Muscle of leg (tissue), 3 donors: ENCODE measurements at regions not wholly inside any gene's neighbourhood (a gene's known extent, or its start where the extent isn't known, plus 50 kb on each side); places are given as distances from the start of the nearest gene placed in this dataset.
A peak's percentile ranks its signal among the peaks of the same experiment; 100 is the strongest.

Source experiments
- DNase-seq: peaks from one replicate; pipeline ENCODE4 v3.0.0; 2013
- H3K27ac ChIP-seq: one replicate; pipeline ENCODE4 v1.5.1; 2013; ENCODE audit warnings: mild to moderate bottlenecking, low read length, control low read depth
- H3K27me3 ChIP-seq: one replicate; pipeline ENCODE4 v1.6.1; 2013; ENCODE audit warnings: low read length; ENCODE audit not compliant: control insufficient read depth, insufficient read depth
- H3K36me3 ChIP-seq: one replicate; pipeline ENCODE4 v1.6.1; 2013; ENCODE audit warnings: low read length; ENCODE audit not compliant: control insufficient read depth, insufficient read depth
- H3K4me1 ChIP-seq: one replicate; pipeline ENCODE4 v1.6.1; 2013; ENCODE audit warnings: low read length; ENCODE audit not compliant: control insufficient read depth, insufficient read depth
- H3K4me3 ChIP-seq: one replicate; pipeline ENCODE4 v1.5.1; 2013; ENCODE audit warnings: low read length, control low read depth
- H3K9me3 ChIP-seq: replicated peaks from 2 replicates; pipeline ENCODE4 v1.6.1; 2013; ENCODE audit warnings: low read depth, low read length; ENCODE audit not compliant: control insufficient read depth
- WGBS: methylation state at CpG from one replicate; pipeline ENCODE4 v1.1.5; 2013; ENCODE audit warnings: missing lambda C conversion rate; ENCODE audit not compliant: insufficient coverage; 5-methylcytosine and 5-hydroxymethylcytosine counted together

- no peaks in the 10 kb centered on the region for H3K36me3 ChIP-seq
- no peaks in the 10 kb centered on the region for H3K27me3 ChIP-seq
- DNase-seq = no peak
- H3K4me3 ChIP-seq = no peak overlapping the region
- no peaks in the 10 kb centered on the region for H3K4me1 ChIP-seq
- 90% methylated on average over 3 of the region's 6 CpGs for WGBS
- H3K9me3 ChIP-seq = no peaks in the 10 kb centered on the region
- H3K27ac ChIP-seq = no peak overlapping the region
Observed at GRCh38 chr1:99110140-99111041, 105.7 kb upstream of the PLPPR5 start.

- H3K4me1 ChIP-seq = no peaks in the 10 kb centered on the region
- WGBS = 40% methylated on average over 1 of the region's 2 CpGs
- no peaks in the 10 kb centered on the region for H3K36me3 ChIP-seq
- no peaks in the 10 kb centered on the region for H3K27me3 ChIP-seq
- H3K27ac ChIP-seq = no peak overlapping the region
- H3K4me3 ChIP-seq = no peak overlapping the region
- H3K9me3 ChIP-seq = no peaks in the 10 kb centered on the region
- DNase-seq = no peak
Observed at GRCh38 chr1:99115231-99115630, 110.6 kb upstream of the PLPPR5 start.

GRCh38 chr1:99119188-99119587, 114.5 kb upstream of the PLPPR5 start:
- Histone ChIP-seq H3K27ac (no peak overlapping the region), H3K27me3 (no peaks in the 10 kb centered on the region), H3K36me3 (no peaks in the 10 kb centered on the region), H3K9me3 (no peaks in the 10 kb centered on the region), H3K4me1 (no peaks in the 10 kb centered on the region), H3K4me3 (no peak overlapping the region)
- 0% methylated on average over 2 of the region's 2 CpGs for WGBS
- peak; percentile 20 for DNase-seq

GRCh38 chr1:99122039-99122438, 117.4 kb upstream of the PLPPR5 start:
- Histone ChIP-seq H3K4me1 (no peaks in the 10 kb centered on the region), H3K4me3 (no peak overlapping the region), H3K9me3 (no peaks in the 10 kb centered on the region), H3K36me3 (no peaks in the 10 kb centered on the region), H3K27me3 (no peaks in the 10 kb centered on the region), H3K27ac (no peak overlapping the region)
- DNase-seq = no peak
- no CpG with 5 or more reads among the region's 4 CpGs for WGBS

- Histone ChIP-seq H3K4me3 (no peak overlapping the region), H3K9me3 (no peaks in the 10 kb centered on the region), H3K36me3 (no peaks in the 10 kb centered on the region), H3K27me3 (no peaks in the 10 kb centered on the region), H3K4me1 (no peaks in the 10 kb centered on the region), H3K27ac (no peak overlapping the region)
- peak; percentile 72 for DNase-seq
Observed at GRCh38 chr1:99123936-99124335, 119.3 kb upstream of the PLPPR5 start.

GRCh38 chr1:99131546-99131945, 126.9 kb upstream of the PLPPR5 start:
- DNase-seq = peak; percentile 91
- no peaks in the 10 kb centered on the region for H3K9me3 ChIP-seq
- H3K27me3 ChIP-seq = no peaks in the 10 kb centered on the region

GRCh38 chr1:99133756-99134500, 129.3 kb upstream of the PLPPR5 start:
- DNase-seq = peak; percentile 89
- Histone ChIP-seq H3K27me3 (no peaks in the 10 kb centered on the region), H3K4me3 (no peak overlapping the region), H3K4me1 (peaks cover 2% of the 10 kb centered on the region), H3K27ac (peak overlapping the region; percentile 56), H3K36me3 (no peaks in the 10 kb centered on the region), H3K9me3 (peaks cover 5% of the 10 kb centered on the region)
- WGBS = no CpG with 5 or more reads among the region's 3 CpGs

More at GRCh38 chr1:99131546-99131945, 126.9 kb upstream of the PLPPR5 start:
- H3K36me3 ChIP-seq = no peaks in the 10 kb centered on the region
- no peak overlapping the region for H3K4me3 ChIP-seq
- H3K27ac ChIP-seq = peak overlapping the region; percentile 29
- H3K4me1 ChIP-seq = peaks cover 2% of the 10 kb centered on the region

GRCh38 chr1:99137554-99138206, 126.6 kb upstream of the PLPPR4 start:
- H3K9me3 ChIP-seq = peaks cover 5% of the 10 kb centered on the region
- DNase-seq = no peak
- no peak overlapping the region for H3K27ac ChIP-seq
- H3K4me1 ChIP-seq = no peaks in the 10 kb centered on the region
- no CpG with 5 or more reads among the region's 1 CpG for WGBS
- no peaks in the 10 kb centered on the region for H3K36me3 ChIP-seq
- H3K4me3 ChIP-seq = no peak overlapping the region
- no peaks in the 10 kb centered on the region for H3K27me3 ChIP-seq

GRCh38 chr1:99139876-99140275, 124.4 kb upstream of the PLPPR4 start:
- WGBS = no CpG with 5 or more reads among the region's 11 CpGs
- H3K36me3 ChIP-seq = no peaks in the 10 kb centered on the region
- H3K27ac ChIP-seq = no peak overlapping the region
- no peaks in the 10 kb centered on the region for H3K4me1 ChIP-seq
- H3K4me3 ChIP-seq = no peak overlapping the region
- DNase-seq = no peak
- no peaks in the 10 kb centered on the region for H3K27me3 ChIP-seq
- H3K9me3 ChIP-seq = peaks cover 5% of the 10 kb centered on the region
